Endodermal cell (in vitro differentiated cells): ENCODE measurements at regions not wholly inside any gene's neighbourhood (a gene's known extent, or its start where the extent isn't known, plus 50 kb on each side); places are given as distances from the start of the nearest gene placed in this dataset.

Experiments used
- DNase-seq: peaks from one replicate; pipeline ENCODE4 v3.0.0-alpha.2; 2017
- H3K27ac ChIP-seq: 2 replicates; pipeline ENCODE4 v1.5.1; 2013; ENCODE audit warnings: mild to moderate bottlenecking, low read depth, low read length, moderate library complexity
- H3K27me3 ChIP-seq: 2 replicates; pipeline ENCODE4 v1.6.1; 2013; ENCODE audit warnings: mild to moderate bottlenecking, low read length, moderate library complexity; ENCODE audit not compliant: insufficient read depth, control insufficient read depth, poor library complexity, severe bottlenecking
- H3K36me3 ChIP-seq: 2 replicates; pipeline ENCODE4 v1.7.0; 2013; ENCODE audit warnings: mild to moderate bottlenecking, low read length, moderate library complexity; ENCODE audit not compliant: control insufficient read depth, insufficient read depth
- H3K4me1 ChIP-seq: one replicate; pipeline ENCODE4 v1.7.0; 2013; ENCODE audit warnings: low read length; ENCODE audit not compliant: control insufficient read depth, insufficient read depth
- H3K4me3 ChIP-seq: 2 replicates; pipeline ENCODE4 v1.5.1; 2013; ENCODE audit warnings: mild to moderate bottlenecking, low read length, moderate library complexity
- H3K9ac ChIP-seq: 2 replicates; pipeline ENCODE4 v1.6.1; 2013; ENCODE audit warnings: mild to moderate bottlenecking, low read length, moderate library complexity; ENCODE audit not compliant: poor library complexity, severe bottlenecking; ENCODE audit errors: extremely low read depth
- H3K9me3 ChIP-seq: 2 replicates; pipeline ENCODE4 v1.6.1; 2013; ENCODE audit warnings: mild to moderate bottlenecking, low read length, moderate library complexity; ENCODE audit not compliant: control insufficient read depth
- H3K27ac Mint-ChIP-seq: 2 replicates; pipeline ENCODE4 v1.8.0; 2020; ENCODE audit warnings: mixed read lengths
- H3K27me3 Mint-ChIP-seq: 2 replicates; pipeline ENCODE4 v1.8.0; 2021; ENCODE audit warnings: mild to moderate bottlenecking, mixed read lengths; ENCODE audit not compliant: insufficient read depth
- H3K36me3 Mint-ChIP-seq: 2 replicates; pipeline ENCODE4 v1.8.0; 2020; ENCODE audit warnings: low read depth, mixed read lengths
- H3K4me1 Mint-ChIP-seq: 2 replicates; pipeline ENCODE4 v1.8.0; 2020; ENCODE audit warnings: mixed read lengths
- H3K4me3 Mint-ChIP-seq: 2 replicates; pipeline ENCODE4 v1.8.0; 2020; ENCODE audit warnings: mild to moderate bottlenecking, moderate library complexity, mixed read lengths
- H3K9me3 Mint-ChIP-seq: 2 replicates; pipeline ENCODE4 v1.8.0; 2020; ENCODE audit warnings: mild to moderate bottlenecking, mixed read lengths
- CTCF ChIP-seq: fragments of 200-600 bp; sonication (generic); conservative IDR thresholded peaks from 2 replicates; pipeline ENCODE4 v1.5.0; 2021; ENCODE audit warnings: antibody characterized with exemption, mild to moderate bottlenecking
- WGBS, 2 experiments: methylation state at CpG; one replicate each; pipeline versions ENCODE4 v1.1.5 to v1.1.7; 2013; ENCODE audit warnings: missing lambda C conversion rate in 2 of 2, mixed read lengths in 1 of 2; ENCODE audit not compliant: insufficient coverage in 1 of 2, insufficient read length in 1 of 2; 5-methylcytosine and 5-hydroxymethylcytosine counted together

DNA sequence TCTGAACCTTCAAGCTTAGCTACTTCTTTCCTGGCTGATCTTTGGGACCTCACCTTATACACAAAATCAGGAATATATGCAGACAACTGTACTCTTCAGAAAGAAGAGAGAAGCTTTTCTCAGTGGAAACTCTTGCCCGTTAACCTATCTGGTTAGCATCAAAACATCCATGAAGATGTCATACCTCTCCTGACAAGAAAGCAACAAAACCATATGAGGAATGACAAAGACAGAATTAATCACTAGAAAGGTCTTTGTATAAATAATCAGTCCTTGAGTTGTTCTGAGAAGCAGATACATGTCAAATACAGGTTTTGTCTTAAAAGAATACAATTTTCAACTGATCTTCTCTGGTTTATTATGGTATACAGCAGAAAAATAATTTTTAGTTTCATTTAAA lies 130.8 kb downstream of the FAT4 start:
- Histone ChIP-seq H3K9ac (no peak overlapping the region), H3K27ac (no peak overlapping the region), H3K4me3 (no peak overlapping the region), H3K4me1 (no peaks in the 10 kb centered on the region), H3K27me3 (no peaks in the 10 kb centered on the region), H3K36me3 (no peaks in the 10 kb centered on the region), H3K9me3 (no peaks in the 10 kb centered on the region)
- WGBS, 2 experiments: 93% methylated on average over 1 of the region's 1 CpG; no CpG with 5 or more reads in 1 of the 2 experiments
- Mint-ChIP-seq H3K27me3 (no peaks in the 10 kb centered on the region), H3K36me3 (no peaks in the 10 kb centered on the region), H3K9me3 (no peaks in the 10 kb centered on the region), H3K27ac (no peak overlapping the region), H3K4me1 (no peaks in the 10 kb centered on the region), H3K4me3 (no peak overlapping the region)
- no peak for TF ChIP-seq CTCF
- no peak for DNase-seq

DNA sequence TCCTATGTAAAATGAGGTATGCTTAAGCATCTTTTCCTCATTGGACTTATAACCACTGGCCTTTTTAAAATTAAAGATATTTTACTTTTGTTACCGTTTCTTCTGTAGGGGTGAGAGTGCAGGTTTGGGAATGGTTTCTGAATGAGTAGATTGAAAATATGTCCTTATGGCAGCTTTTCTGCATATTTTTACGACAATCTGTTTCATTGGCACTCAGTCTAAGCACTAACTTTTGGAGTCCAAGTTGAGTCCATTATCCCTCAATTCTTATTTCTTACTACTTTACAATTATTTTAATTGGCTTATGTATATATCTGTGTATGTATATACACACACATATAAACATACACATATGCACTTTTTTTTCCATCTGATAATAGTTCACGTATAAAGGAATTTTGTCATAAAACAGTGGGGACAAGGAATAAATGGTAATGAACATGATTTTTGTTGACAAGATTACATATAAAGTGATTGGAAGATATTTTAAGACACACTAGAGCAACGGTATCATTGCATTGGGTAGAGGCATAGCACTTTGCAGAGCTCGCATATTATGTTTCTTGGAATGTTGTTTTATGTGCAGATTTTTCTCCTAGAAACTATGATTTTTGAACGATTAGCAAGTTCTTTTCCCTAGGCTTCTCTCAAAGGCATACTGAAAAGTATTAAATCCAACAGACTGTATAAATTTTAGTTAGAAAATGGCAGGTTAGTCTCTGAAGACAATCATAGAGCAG lies 133.0 kb downstream of the FAT4 start:
- Mint-ChIP-seq H3K9me3 (no peaks in the 10 kb centered on the region), H3K27me3 (no peaks in the 10 kb centered on the region), H3K27ac (no peak overlapping the region), H3K4me3 (no peak overlapping the region), H3K4me1 (no peaks in the 10 kb centered on the region), H3K36me3 (no peaks in the 10 kb centered on the region)
- H3K27me3 ChIP-seq: no peaks in the 10 kb centered on the region
- DNase-seq: no peak
- no peak overlapping the region for H3K4me3 ChIP-seq
- 95 to 100% methylated on average over 1 to 5 of the region's 6 CpGs for WGBS, 2 experiments
- H3K9me3 ChIP-seq: no peaks in the 10 kb centered on the region
- no peak overlapping the region for H3K9ac ChIP-seq
- H3K27ac ChIP-seq: no peak overlapping the region
- H3K4me1 ChIP-seq: no peaks in the 10 kb centered on the region
- TF ChIP-seq CTCF: no peak
- no peaks in the 10 kb centered on the region for H3K36me3 ChIP-seq

- Histone ChIP-seq H3K27me3 (peaks cover 7% of the 10 kb centered on the region), H3K27ac (no peak overlapping the region), H3K4me3 (no peak overlapping the region), H3K4me1 (no peaks in the 10 kb centered on the region), H3K9ac (no peak overlapping the region), H3K9me3 (no peaks in the 10 kb centered on the region), H3K36me3 (no peaks in the 10 kb centered on the region)
- Mint-ChIP-seq H3K4me1 (peaks cover 5% of the 10 kb centered on the region), H3K27me3 (no peaks in the 10 kb centered on the region), H3K9me3 (peaks cover 5% of the 10 kb centered on the region), H3K27ac (no peak overlapping the region), H3K36me3 (no peaks in the 10 kb centered on the region), H3K4me3 (no peak overlapping the region)
- TF ChIP-seq CTCF: no peak
- no peak for DNase-seq
- WGBS, 2 experiments: 93 to 100% methylated on average over 2 of the region's 3 CpGs
Observed at GRCh38 chr4:125456075-125456474, 141.3 kb downstream of the FAT4 start.
